Gastroesophageal sphincter (tissue), 3 donors: ENCODE measurements at regions not wholly inside any gene's neighbourhood (a gene's known extent, or its start where the extent isn't known, plus 50 kb on each side); places are given as distances from the start of the nearest gene placed in this dataset.

Experiments
- CTCF ChIP-seq, 4 experiments: fragments of 200-600 bp in 2 of 4; fragments of 450-650 bp in 2 of 4; sonication (generic) in 1 of 4; IDR thresholded peaks; one replicate each; pipeline ENCODE4 v1.5.1; 2017 to 2019; ENCODE audit warnings: antibody characterized with exemption in 4 of 4, mild to moderate bottlenecking in 2 of 4, moderate library complexity in 2 of 4
- EP300 ChIP-seq: sonication (generic); formaldehyde crosslinking; IDR thresholded peaks from one replicate; pipeline ENCODE4 v1.6.1; 2017; ENCODE audit warnings: antibody characterized with exemption, mild to moderate bottlenecking
- POLR2A ChIP-seq, 2 donors: fragments of 450-650 bp; IDR thresholded peaks; one replicate each; pipeline ENCODE4 v1.6.1; 2017; ENCODE audit warnings: antibody characterized with exemption in 2 of 2, mild to moderate bottlenecking in 2 of 2, moderate library complexity in 1 of 2
- POLR2AphosphoS5 ChIP-seq: sonication (generic); formaldehyde crosslinking; IDR thresholded peaks from one replicate; pipeline ENCODE4 v1.6.1; 2017; ENCODE audit warnings: antibody characterized with exemption

GRCh38 chr21:41585199-41585994, 77.4 kb upstream of the TMPRSS2 start:
- TF ChIP-seq CTCF (IDR thresholded peaks at IDR 0.05) = no peak
- no peak for TF ChIP-seq POLR2A (IDR thresholded peaks at IDR 0.05)
- TF ChIP-seq POLR2AphosphoS5 = no peak
- no peak for TF ChIP-seq EP300
